Adrenal gland (tissue), 5 donors: ENCODE measurements at regions not wholly inside any gene's neighbourhood (a gene's known extent, or its start where the extent isn't known, plus 50 kb on each side); places are given as distances from the start of the nearest gene placed in this dataset.

Experiments used
- CTCF ChIP-seq, 6 experiments: fragments of 450-650 bp in 4 of 6; fragments of 200-600 bp in 2 of 6; sonication (generic) in 1 of 6; IDR thresholded peaks; 1 replicate in 5 of 6; 2 replicates in 1 of 6; pipeline versions ENCODE4 v1.5.1 to v1.8.0; 2016 to 2021; ENCODE audit warnings: antibody characterized with exemption in 6 of 6, mild to moderate bottlenecking in 2 of 6, moderate library complexity in 1 of 6
- POLR2A ChIP-seq, 2 donors: fragments of 450-650 bp; IDR thresholded peaks; one replicate each; pipeline ENCODE4 v1.6.1; 2017; ENCODE audit warnings: antibody characterized with exemption in 2 of 2, mild to moderate bottlenecking in 2 of 2, moderate library complexity in 1 of 2
- donor health status: DM: no; HTN: no; CAD: no.

GRCh38 chrX:39961441-39961840, 136.3 kb downstream of the BCOR start:
- no peak for TF ChIP-seq CTCF (IDR thresholded peaks at IDR 0.05)
- TF ChIP-seq POLR2A (IDR thresholded peaks at IDR 0.05), result no peak
